NCI-H2171 treated with DMSO at 0.1 percent for 48 hours (cell line): ENCODE measurements at regions not wholly inside any gene's neighbourhood (a gene's known extent, or its start where the extent isn't known, plus 50 kb on each side); places are given as distances from the start of the nearest gene placed in this dataset.

ENCODE experiments used
- DNase-seq: peaks from one replicate; lab custom pipeline; 2025; lab: John Stamatoyannopoulos, UW

DNA sequence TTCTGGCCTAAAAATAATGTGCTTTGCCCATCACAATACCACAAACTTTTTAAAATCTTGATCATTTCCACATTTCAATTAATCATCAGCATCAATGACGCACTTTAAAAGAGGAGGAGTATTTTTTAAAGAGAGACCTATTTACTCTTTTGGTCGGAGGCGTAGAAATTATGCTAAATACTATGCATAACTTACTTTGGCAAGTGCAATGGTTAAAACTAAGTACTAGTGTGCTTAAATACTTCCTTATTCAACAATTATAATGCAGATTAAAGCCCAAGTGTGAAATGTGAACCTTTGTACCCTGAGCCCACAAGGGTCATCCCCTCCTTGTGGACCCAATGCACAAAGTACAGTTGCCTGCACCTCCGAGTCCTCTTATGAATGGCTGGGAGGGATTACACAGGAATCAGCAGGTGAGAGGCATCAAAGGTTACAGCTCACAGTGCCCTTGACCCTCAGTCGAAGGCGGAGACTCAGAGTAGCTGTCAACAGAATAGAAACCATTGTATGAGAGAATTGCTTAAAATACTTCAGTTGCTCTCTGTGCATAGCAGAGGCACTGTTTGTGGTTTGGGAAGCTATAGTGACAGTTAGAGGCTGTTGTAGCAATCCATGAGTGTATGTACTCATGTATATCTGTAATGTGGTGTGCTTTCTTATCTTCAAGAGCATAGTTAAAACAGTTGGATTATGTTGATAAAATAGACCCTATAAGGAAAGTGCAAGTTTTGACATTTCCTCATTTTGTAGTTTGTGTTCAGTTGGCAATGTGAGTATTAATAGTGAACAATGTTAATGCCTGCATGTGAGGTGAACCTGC lies 151.7 kb upstream of the ITGA4 start:
- no peak for DNase-seq

DNA sequence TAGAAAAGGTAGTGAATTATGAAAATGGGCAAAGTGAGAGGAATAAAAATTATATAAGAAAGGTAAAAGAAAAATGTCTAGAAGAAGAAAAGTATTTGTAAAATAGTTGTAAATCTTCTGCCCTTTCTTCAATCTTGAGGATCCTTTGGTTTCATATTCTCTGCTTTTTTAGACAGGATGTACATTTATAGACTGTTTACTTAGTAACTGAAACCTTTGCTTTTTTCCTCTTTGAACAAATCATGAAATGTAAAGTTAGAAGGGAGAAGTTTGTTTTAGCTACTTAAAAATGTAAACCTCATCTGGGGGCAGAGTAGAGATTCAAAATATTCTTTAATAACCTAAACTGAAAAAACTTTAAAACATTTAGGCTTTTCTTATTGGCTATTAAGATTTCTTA lies 150.4 kb upstream of the ITGA4 start:
- DNase-seq: no peak

GRCh38 chr2:181307203-181307991 lies 149.8 kb upstream of the ITGA4 start:
- DNase-seq: no peak

DNA sequence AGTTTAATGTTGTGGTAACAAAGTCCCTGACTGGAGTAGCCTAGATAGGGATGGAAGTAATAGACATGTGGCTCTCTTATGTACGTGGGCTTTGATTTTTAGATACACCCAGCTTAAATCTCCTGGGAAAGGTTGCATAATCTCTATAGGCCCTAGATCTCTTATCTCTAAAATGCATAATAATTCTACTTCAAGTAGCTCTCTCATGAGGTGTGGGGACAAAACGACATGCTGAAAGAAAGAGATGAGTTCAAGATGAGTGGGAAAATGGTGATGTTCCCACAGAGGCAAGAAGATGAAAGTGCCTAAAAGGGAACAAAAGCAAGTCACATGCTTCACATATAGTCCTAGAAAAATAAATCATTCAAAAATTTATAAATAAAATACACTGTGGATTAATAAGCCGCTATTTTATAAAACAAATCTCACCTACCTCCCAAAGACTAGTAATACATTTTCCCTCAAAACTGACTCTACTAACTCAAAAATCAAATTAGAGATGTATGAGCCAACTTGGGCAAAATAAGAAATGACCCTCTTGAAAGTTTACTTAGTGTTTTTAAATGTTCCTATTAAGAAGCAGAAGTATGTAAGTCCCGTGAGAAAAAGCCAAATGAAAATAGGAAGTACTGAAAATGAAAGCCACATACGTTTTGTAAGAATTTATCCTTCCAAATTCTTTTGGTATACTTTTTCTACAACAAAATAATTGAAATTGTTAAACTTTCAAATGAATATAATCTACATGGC lies 148.2 kb upstream of the ITGA4 start:
- no peak for DNase-seq

DNA sequence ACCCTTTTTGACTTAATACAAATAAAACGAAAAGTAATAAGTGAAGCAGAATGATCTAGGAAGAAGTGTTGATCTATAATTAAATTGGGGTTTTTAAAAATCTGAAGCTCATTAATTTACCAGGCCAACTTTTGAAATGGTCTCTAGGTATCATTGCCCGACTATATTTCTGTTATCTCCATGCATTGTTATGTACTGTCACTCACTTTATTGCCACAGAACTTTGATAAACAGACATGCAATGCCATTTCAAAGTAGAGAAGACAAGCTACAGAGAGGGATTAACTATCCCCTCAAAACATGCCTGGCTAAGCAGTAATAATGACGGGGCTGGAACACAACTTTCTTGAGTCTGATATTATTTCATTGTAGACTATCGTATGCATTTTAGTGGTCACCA lies 147.6 kb upstream of the ITGA4 start:
- DNase-seq: no peak

GRCh38 chr2:181310967-181311366 lies 146.2 kb upstream of the ITGA4 start:
- no peak for DNase-seq

DNA sequence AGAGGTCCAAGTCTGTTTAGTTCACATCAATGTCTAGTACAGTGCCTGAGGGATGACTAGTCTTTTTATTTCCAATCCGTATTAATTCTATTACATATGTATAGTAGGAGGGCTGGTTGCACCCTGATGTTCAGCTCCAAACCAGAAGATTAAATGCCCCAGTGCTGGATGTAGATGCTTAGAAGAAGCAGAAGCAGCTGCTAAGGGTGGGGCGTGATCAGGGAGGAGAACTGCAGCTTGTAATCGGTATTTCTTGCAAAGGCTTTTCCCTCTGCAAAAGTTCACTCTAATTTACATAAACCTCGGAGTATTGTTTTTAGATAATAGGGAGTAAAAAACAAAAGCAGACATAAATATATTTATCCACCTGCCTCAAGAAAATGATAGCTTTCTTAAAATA lies 145.3 kb upstream of the ITGA4 start:
- DNase-seq: no peak

DNA sequence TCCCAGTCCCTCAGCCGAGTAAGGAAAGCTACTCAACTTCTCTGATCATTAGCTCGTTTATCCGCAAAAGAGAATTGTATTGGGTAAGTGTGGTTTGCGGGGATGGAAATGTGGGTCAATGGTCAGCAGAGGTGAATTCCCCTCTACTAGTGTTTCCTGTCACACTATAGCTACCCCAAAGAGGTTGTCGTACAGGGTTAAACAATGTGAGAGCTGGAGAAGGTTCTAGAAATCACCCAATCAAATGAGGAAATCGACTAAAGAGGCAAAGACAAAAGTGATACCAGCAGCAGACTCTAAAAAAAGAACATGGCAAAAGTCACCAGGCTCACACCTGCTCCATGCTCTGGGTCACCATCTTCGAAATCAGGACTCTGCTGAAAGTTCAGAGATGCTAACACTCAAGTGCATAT lies 144.7 kb upstream of the ITGA4 start:
- no peak for DNase-seq

DNA sequence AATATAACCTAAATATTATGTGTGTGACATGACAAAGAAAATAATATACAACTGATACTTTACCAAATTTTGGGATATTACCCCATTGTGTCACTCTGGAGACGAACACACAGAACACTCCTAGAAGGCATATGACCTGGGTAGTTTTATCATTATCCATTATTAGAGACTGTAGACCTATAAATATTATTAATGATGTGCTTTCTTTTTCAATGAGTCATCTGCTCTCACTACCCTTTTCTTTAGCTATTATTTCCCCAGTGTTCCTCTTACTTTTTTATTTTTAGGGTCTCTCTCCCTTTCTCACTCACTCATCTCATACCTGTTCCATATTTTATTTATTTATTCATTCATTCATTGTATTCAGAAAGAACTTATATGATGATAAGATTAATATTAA lies 143.3 kb upstream of the ITGA4 start:
- DNase-seq: no peak

GRCh38 chr2:181314551-181314950 lies 142.6 kb upstream of the ITGA4 start:
- peak; percentile 37 for DNase-seq

- no peak for DNase-seq
Observed at GRCh38 chr2:181317511-181317910, 139.7 kb upstream of the ITGA4 start.

DNA sequence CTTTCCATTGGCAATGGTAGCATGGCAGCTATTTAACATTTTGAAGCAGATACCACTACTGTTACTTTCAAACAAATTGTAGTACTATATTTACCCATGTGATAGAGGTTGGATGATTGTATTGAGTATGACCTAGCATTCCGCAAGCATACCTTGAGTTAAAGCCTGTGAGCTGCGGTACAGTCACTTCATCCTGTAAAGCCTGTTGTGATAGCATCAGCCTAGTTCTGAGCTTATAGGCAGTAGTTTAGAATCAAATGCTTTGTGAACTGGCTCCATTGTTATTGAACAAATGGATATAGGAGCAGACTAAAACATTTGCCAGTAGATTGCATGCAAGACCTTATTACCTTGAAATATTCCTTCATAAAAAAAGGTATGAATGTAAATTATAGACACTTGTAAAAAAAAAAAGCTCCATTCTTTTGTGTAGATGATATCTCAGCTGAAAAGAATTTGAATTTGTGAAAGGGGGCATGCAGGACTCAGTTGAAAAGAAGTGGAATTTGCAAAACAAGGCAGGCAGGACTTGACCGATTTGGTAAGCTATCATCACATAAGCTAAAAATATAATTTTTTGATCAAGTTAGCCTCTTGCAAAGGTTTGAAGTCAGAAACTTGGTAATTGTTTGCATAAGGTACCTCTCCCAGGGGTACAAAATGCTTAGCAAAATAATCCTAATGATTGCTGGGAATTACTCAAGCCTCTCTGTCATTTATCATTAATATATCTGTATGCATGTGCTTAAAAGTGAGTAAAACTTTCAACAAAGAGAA lies 138.5 kb upstream of the ITGA4 start:
- no peak for DNase-seq

GRCh38 chr2:181319286-181319685 lies 137.9 kb upstream of the ITGA4 start:
- no peak for DNase-seq

GRCh38 chr2:181320638-181321037 lies 136.5 kb upstream of the ITGA4 start:
- no peak for DNase-seq

DNA sequence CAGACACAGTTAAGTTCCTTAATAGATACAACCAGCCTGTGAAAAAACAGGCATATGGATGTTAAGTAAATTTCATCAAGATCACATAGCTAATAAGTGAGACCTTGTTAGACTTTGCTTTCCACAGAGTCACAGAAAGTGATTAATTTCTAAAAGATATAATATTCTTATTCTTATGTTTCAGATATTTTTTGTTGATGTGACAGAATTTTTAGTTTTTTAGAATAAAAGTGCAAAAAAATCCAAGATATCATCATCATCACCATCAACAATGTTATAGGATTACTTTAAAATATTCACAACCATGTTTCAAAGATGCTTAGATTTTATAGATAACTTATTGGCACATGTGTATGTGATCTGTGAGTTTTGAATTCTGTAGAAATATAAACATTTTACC lies 132.3 kb upstream of the ITGA4 start:
- DNase-seq: no peak

GRCh38 chr2:181326661-181327060 lies 130.5 kb upstream of the ITGA4 start:
- no peak for DNase-seq

GRCh38 chr2:181330286-181330685 lies 126.9 kb upstream of the ITGA4 start:
- no peak for DNase-seq

DNA sequence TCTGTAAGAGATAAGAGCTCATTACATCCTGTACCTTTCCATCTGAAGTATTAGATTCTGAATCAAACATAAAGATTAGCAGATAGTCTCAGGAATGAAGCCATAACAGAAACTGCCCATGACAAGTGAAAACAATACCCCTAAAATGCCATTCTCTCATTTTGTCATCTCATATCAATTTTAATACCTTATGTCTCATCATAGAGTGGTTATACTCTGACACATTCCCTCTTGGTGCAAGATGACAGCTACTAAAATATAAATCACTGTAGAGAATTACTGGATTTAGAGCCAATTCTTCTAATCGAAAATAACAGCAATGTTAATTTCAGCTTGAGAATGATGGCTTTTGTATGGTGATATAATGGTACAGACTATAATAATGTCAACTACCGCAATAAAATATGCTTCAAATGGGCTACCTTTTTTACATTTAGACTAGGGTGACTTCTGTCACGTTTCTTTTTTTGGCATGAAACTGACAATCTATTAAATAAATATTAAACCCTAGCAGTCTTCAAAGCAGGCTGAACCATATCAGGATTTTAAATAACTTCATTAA lies 125.1 kb upstream of the ITGA4 start:
- DNase-seq: no peak

DNA sequence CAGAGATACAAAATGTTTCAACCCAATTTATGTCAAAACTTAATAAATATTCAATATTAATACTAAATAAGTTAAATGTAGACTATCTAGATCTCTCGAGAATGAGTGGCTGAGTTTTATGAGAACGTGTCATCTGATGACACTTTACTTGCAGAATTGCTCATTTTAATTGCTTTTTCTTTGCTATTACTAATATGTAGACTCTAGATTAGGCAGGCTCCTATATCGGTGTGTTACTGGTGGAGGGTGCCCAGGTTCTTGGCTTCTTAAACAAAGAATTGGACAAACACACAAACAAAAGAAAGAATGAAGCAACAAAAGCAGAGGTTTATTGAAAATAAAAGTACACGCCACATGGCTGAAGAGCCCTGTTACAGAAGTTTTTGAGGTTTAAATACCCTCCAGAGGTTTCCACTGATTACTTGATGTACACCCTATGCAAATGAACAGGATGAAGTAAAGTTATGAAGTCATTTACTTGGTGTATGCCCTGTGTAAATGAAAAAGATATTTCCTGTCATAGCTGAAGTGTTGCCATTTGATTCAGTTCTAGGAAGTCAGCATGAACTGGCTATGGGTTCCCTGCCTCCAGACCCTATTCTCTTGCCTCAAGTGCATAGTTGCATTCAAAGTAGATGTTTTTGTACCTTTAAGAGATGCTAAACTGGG lies 122.9 kb upstream of the ITGA4 start:
- DNase-seq: no peak

GRCh38 chr2:181340891-181341290 lies 116.3 kb upstream of the ITGA4 start:
- no peak for DNase-seq
